K562 (cell line): ENCODE measurements at regions not wholly inside any gene's neighbourhood (a gene's known extent, or its start where the extent isn't known, plus 50 kb on each side); places are given as distances from the start of the nearest gene placed in this dataset.

Experiments used
- ATAC-seq: fragments of 200-7000 bp; cut with Tn5 transposase; 3 replicates; pipeline ENCODE4 v1.9.1; 2020; ENCODE audit warnings: moderate library complexity
- BruUV-seq: library from RNA; stranded (reverse); fragments of 400-500 nt; replicated peaks from 2 replicates; lab custom pipeline; 2021; lab: Mats Ljungman, UMichigan
- CTCF ChIA-PET: fragments of 300-600 bp; formaldehyde crosslinking; extraction: SDS; loops from one replicate; lab custom pipeline; 2021; ENCODE audit warnings: low intra/inter-chr PET ratio; lab: Yijun Ruan, JAX
- POLR2A ChIA-PET: fragments of 300-600, 350-650 bp; sonication (Branson Sonifier 250); formaldehyde crosslinking; extraction: SDS; loops from one replicate; lab custom pipeline; 2021; ENCODE audit warnings: antibody characterized with exemption, inconsistent platforms; lab: Yijun Ruan, JAX
- DNase-seq, 4 experiments: peaks; one replicate each; pipeline versions ENCODE4 v3.0.0 to v3.0.0-alpha.2; 2011 to 2018; ENCODE audit warnings: low spot score in 3 of 4, mixed read lengths in 3 of 4; ENCODE audit errors: extremely low read depth in 1 of 4
- FAIRE-seq: peaks from 2 replicates; lab custom pipeline; 2011; peaks lifted over from hg19 to GRCh38; lab: Jason Lieb, UNC
- H2AFZ ChIP-seq: 2 replicates; pipeline ENCODE4 v1.6.0; 2011; ENCODE audit warnings: low read depth, low read length, control low read depth, inconsistent platforms
- H3K27ac ChIP-seq: fragments of 200-600 bp; 3 replicates; pipeline ENCODE4 v1.8.0; 2011; ENCODE audit warnings: low read depth, mild to moderate bottlenecking, control low read depth, inconsistent platforms, low read length, moderate library complexity, mixed read lengths; ENCODE audit errors: extremely low read depth
- H3K27me3 ChIP-seq, 2 experiments: fragments of 300-600 bp in 1 of 2; 2 replicates in 1 of 2; 3 replicates in 1 of 2; pipeline versions ENCODE4 v1.6.0 to v1.8.0; 2011; ENCODE audit warnings: inconsistent platforms in 2 of 2, low read length in 2 of 2, mild to moderate bottlenecking in 1 of 2, mixed read lengths in 1 of 2, moderate library complexity in 1 of 2; ENCODE audit not compliant: control insufficient read depth in 2 of 2, insufficient read depth in 2 of 2
- H3K36me3 ChIP-seq: fragments of 300-600 bp; 3 replicates; pipeline ENCODE4 v1.8.0; 2011; ENCODE audit warnings: mild to moderate bottlenecking, low read length, inconsistent platforms; ENCODE audit not compliant: control insufficient read depth, insufficient read depth
- H3K4me1 ChIP-seq, 2 experiments: fragments of 200-600 bp in 1 of 2; replicated peaks in 1 of 2; 2 replicates in 1 of 2; 3 replicates in 1 of 2; pipeline versions ENCODE4 v1.5.1 to v1.8.0; 2011; ENCODE audit warnings: inconsistent platforms in 2 of 2, low read length in 2 of 2, mild to moderate bottlenecking in 1 of 2, mixed read lengths in 1 of 2, moderate library complexity in 1 of 2; ENCODE audit not compliant: control insufficient read depth in 2 of 2, insufficient read depth in 2 of 2
- H3K4me2 ChIP-seq: 2 replicates; pipeline ENCODE4 v1.6.1; 2011; ENCODE audit warnings: low read length, control low read depth, inconsistent platforms, mixed read lengths; ENCODE audit not compliant: insufficient read depth
- H3K4me3 ChIP-seq: fragments of 200-600 bp; sonication (generic), shearing (Covaris generic); 2 replicates; pipeline ENCODE4 v1.5.1; 2016; ENCODE audit warnings: control low read depth, inconsistent platforms
- H3K79me2 ChIP-seq: fragments of 200-600 bp; 3 replicates; pipeline ENCODE4 v1.8.0; 2011; ENCODE audit warnings: low read length, inconsistent platforms; ENCODE audit not compliant: control insufficient read depth, insufficient read depth
- H3K9ac ChIP-seq, 2 experiments: 2 replicates each; pipeline versions ENCODE4 v1.6.0 to v1.6.1; 2011; ENCODE audit warnings: low read depth in 2 of 2, low read length in 2 of 2, control low read depth in 1 of 2, inconsistent platforms in 1 of 2, mild to moderate bottlenecking in 1 of 2, mixed read lengths in 1 of 2; ENCODE audit not compliant: insufficient read depth in 1 of 2
- H3K9me1 ChIP-seq: one replicate; pipeline ENCODE4 v1.6.0; 2011; ENCODE audit warnings: inconsistent platforms, mild to moderate bottlenecking, low read length, moderate library complexity; ENCODE audit not compliant: control insufficient read depth, insufficient read depth
- H3K9me3 ChIP-seq: replicated peaks from 2 replicates; pipeline ENCODE4 v1.5.1; 2011; ENCODE audit warnings: low read depth, low read length, inconsistent platforms; ENCODE audit not compliant: control insufficient read depth, insufficient read depth
- H4K20me1 ChIP-seq: replicated peaks from 2 replicates; pipeline ENCODE4 v1.6.1; 2011; ENCODE audit warnings: low read length, inconsistent platforms, mixed read lengths; ENCODE audit not compliant: control insufficient read depth, insufficient read depth
- GTF2E2 ChIP-seq: fragments of 200-800 bp; sonication (Bioruptor generic); IDR thresholded peaks from 2 replicates; pipeline ENCODE4 v1.6.1; 2016; ENCODE audit warnings: missing genetic modification characterization, missing compliant biosample characterization
- LEF1 ChIP-seq: fragments of 450-650 bp; IDR thresholded peaks from 2 replicates; pipeline ENCODE4 v1.6.1; 2016; ENCODE audit warnings: mild to moderate bottlenecking
- NFIX ChIP-seq: fragments of 250-450 bp; sonication (Bioruptor Pico); IDR thresholded peaks from 2 replicates; pipeline ENCODE4 v1.4.0; 2020; ENCODE audit warnings: low read depth, mild to moderate bottlenecking, moderate library complexity
- NR2C1 ChIP-seq, 2 experiments: fragments of 450-650 bp; IDR thresholded peaks; 2 replicates each; pipeline ENCODE4 v1.6.1; 2017; ENCODE audit warnings: mild to moderate bottlenecking in 2 of 2, antibody characterized with exemption in 1 of 2, inconsistent platforms in 1 of 2, missing compliant biosample characterization in 1 of 2, missing genetic modification characterization in 1 of 2
- ZNF699 ChIP-seq: fragments of 250-450 bp; sonication (Bioruptor Pico); IDR thresholded peaks from 2 replicates; pipeline ENCODE4 v1.8.0; 2021; ENCODE audit warnings: mild to moderate bottlenecking, moderate library complexity; ENCODE audit not compliant: insufficient replicate concordance
- WGBS: fragments of 100-300 bp; shearing (Covaris generic); methylation state at CpG from one replicate; pipeline ENCODE4 v1.1.6; 2016; ENCODE audit warnings: low coverage, mixed read lengths; ENCODE audit not compliant: insufficient coverage; ENCODE audit errors: missing lambda C conversion rate; 5-methylcytosine and 5-hydroxymethylcytosine counted together
- in situ Hi-C: fragments of 300-500 bp; cut with MboI; formaldehyde crosslinking; loops from 4 replicates; pipeline ENCODE4 v1.15.0; 2018; ENCODE audit warnings: inconsistent platforms, mixed read lengths
- intact Hi-C: fragments of 100-400 bp; cut with micrococcal nuclease; formaldehyde crosslinking; loops from 2 replicates; pipeline ENCODE4 v1.14.2; 2022
- TF ChIP-seq, protein P1 (sequence below): fragments of 450-650 bp; formaldehyde crosslinking; conservative IDR thresholded peaks from 2 replicates; pipeline ENCODE4 v1.4.0; 2022; ENCODE audit warnings: mild to moderate bottlenecking, missing genetic modification characterization
- TF ChIP-seq, protein P2 (sequence below): sonication (generic); formaldehyde crosslinking; IDR thresholded peaks from 2 replicates; pipeline ENCODE4 v1.4.0; 2020; ENCODE audit warnings: mild to moderate bottlenecking, missing genetic modification reagents
- TF ChIP-seq, protein P3 (sequence below): fragments of 250-450 bp; sonication (Bioruptor Pico); IDR thresholded peaks from 2 replicates; pipeline ENCODE4 v1.8.0; 2022; ENCODE audit warnings: moderate library complexity, mild to moderate bottlenecking, inconsistent platforms
- TF ChIP-seq, protein P4 (sequence below): sonication (generic); formaldehyde crosslinking; IDR thresholded peaks from 2 replicates; pipeline ENCODE4 v1.8.0; 2022; ENCODE audit warnings: mild to moderate bottlenecking, missing genetic modification reagents
- TF ChIP-seq, protein P5 (sequence below): conservative IDR thresholded peaks from 2 replicates; pipeline ENCODE4 v1.6.1; 2011; ENCODE audit warnings: low read depth, mild to moderate bottlenecking, low read length; ENCODE audit not compliant: control insufficient read depth

DNA sequence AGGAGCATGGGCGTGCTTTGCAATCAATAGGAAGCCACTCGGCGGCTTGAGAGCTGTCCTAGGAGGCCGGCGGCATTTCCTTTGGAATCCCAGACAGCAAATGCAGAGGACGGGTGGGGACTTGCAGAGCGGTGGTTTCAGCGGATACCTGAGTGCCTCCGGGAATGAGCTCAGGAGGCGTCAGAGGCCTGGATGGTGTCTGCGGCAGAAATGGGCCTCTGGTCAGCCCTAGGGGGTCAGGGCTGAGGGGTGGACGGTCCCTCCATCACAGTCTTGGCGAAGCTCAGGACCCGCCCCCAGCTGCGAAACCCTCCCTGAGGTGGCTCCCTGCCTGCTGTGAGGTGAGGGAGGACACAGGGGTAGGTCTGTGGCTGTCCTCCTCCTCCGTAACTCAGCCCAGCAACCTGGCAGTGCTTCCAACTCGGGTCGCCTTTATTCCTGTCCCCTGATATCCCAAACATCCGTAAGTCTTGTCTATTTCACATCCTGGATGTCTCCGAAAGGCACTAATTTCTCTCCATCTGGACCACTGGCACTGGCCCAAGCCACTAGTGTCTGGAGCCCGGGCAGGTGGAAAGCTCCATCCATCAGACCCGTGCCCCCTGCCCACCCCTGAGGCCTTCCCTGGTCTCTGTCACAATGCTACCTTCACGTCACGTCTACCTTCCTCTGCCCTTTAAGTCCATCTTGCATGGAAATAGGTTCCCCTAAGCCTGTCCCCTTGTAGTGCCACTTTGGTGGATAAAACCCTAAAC is 686.6 kb downstream of the BRD1 start:
- Histone ChIP-seq H3K79me2 (no peaks in the 10 kb centered on the region), H3K4me3 (no peak overlapping the region), H3K36me3 (no peaks in the 10 kb centered on the region), H2AFZ (no peak overlapping the region), H3K4me2 (no peak overlapping the region), H3K9me3 (no peaks in the 10 kb centered on the region), H3K4me1 (no peaks in the 10 kb centered on the region), H4K20me1 (no peaks in the 10 kb centered on the region), H3K9me1 (no peaks in the 10 kb centered on the region), H3K9ac (no peak overlapping the region), H3K27me3 (peaks cover 0 to 13% of the 10 kb centered on the region in 2 experiments; a peak in 2 of 5 replicates), H3K27ac (no peak overlapping the region)
- intact Hi-C loops, result no loop called here
- ChIA-PET CTCF (no interaction called here), POLR2A (interaction anchor here (0.6 kb wide), 1 partner anchor 614 kb away, joined by 3 read pairs; no protein-coding TSS in a partner anchor)
- ATAC-seq (no peak), DNase-seq (no peak), FAIRE-seq (no peak)
- 1% methylated on average over 13 of the region's 24 CpGs for WGBS
- TF ChIP-seq, protein P1, sequence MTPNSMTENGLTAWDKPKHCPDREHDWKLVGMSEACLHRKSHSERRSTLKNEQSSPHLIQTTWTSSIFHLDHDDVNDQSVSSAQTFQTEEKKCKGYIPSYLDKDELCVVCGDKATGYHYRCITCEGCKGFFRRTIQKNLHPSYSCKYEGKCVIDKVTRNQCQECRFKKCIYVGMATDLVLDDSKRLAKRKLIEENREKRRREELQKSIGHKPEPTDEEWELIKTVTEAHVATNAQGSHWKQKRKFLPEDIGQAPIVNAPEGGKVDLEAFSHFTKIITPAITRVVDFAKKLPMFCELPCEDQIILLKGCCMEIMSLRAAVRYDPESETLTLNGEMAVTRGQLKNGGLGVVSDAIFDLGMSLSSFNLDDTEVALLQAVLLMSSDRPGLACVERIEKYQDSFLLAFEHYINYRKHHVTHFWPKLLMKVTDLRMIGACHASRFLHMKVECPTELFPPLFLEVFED, result no peak
- no peak for TF ChIP-seq ZNF699
- no peak for TF ChIP-seq LEF1
- no peak for TF ChIP-seq NR2C1 (IDR thresholded peaks at IDR 0.05)
- TF ChIP-seq NR2C1 (tag; IDR thresholded peaks at IDR 0.05), result no peak
- TF ChIP-seq NFIX (CRISPR knock-in tag), result no peak
- TF ChIP-seq, protein P2, sequence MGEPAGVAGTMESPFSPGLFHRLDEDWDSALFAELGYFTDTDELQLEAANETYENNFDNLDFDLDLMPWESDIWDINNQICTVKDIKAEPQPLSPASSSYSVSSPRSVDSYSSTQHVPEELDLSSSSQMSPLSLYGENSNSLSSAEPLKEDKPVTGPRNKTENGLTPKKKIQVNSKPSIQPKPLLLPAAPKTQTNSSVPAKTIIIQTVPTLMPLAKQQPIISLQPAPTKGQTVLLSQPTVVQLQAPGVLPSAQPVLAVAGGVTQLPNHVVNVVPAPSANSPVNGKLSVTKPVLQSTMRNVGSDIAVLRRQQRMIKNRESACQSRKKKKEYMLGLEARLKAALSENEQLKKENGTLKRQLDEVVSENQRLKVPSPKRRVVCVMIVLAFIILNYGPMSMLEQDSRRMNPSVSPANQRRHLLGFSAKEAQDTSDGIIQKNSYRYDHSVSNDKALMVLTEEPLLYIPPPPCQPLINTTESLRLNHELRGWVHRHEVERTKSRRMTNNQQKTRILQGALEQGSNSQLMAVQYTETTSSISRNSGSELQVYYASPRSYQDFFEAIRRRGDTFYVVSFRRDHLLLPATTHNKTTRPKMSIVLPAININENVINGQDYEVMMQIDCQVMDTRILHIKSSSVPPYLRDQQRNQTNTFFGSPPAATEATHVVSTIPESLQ, result no peak
- TF ChIP-seq, protein P3, sequence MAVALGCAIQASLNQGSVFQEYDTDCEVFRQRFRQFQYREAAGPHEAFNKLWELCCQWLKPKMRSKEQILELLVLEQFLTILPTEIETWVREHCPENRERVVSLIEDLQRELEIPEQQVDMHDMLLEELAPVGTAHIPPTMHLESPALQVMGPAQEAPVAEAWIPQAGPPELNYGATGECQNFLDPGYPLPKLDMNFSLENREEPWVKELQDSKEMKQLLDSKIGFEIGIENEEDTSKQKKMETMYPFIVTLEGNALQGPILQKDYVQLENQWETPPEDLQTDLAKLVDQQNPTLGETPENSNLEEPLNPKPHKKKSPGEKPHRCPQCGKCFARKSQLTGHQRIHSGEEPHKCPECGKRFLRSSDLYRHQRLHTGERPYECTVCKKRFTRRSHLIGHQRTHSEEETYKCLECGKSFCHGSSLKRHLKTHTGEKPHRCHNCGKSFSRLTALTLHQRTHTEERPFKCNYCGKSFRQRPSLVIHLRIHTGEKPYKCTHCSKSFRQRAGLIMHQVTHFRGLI, result no peak
- TF ChIP-seq, protein P4, sequence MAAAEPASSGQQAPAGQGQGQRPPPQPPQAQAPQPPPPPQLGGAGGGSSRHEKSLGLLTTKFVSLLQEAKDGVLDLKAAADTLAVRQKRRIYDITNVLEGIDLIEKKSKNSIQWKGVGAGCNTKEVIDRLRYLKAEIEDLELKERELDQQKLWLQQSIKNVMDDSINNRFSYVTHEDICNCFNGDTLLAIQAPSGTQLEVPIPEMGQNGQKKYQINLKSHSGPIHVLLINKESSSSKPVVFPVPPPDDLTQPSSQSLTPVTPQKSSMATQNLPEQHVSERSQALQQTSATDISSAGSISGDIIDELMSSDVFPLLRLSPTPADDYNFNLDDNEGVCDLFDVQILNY (CRISPR knock-in tag), result no peak
- TF ChIP-seq, protein P5, sequence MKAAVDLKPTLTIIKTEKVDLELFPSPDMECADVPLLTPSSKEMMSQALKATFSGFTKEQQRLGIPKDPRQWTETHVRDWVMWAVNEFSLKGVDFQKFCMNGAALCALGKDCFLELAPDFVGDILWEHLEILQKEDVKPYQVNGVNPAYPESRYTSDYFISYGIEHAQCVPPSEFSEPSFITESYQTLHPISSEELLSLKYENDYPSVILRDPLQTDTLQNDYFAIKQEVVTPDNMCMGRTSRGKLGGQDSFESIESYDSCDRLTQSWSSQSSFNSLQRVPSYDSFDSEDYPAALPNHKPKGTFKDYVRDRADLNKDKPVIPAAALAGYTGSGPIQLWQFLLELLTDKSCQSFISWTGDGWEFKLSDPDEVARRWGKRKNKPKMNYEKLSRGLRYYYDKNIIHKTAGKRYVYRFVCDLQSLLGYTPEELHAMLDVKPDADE, result no peak
- no peak for TF ChIP-seq GTF2E2 (tag)
- BruUV-seq, result no TSS peak
- in situ Hi-C loops, result no loop called here
